H1 (cell line): ENCODE measurements at regions not wholly inside any gene's neighbourhood (a gene's known extent, or its start where the extent isn't known, plus 50 kb on each side); places are given as distances from the start of the nearest gene placed in this dataset.

ENCODE experiments used
- CEBPB ChIP-seq: IDR thresholded peaks from 2 replicates; pipeline ENCODE4 v1.6.1; 2012; ENCODE audit warnings: low read depth, low read length
- JUND ChIP-seq: IDR thresholded peaks from 2 replicates; pipeline ENCODE4 v1.6.1; 2011; ENCODE audit warnings: mild to moderate bottlenecking, improper control_type of control experiment, low read length
- PHF8 ChIP-seq: fragments of 200-600 bp; sonication (generic); conservative IDR thresholded peaks from 2 replicates; pipeline ENCODE4 v1.7.1; 2012; ENCODE audit warnings: low read depth, mild to moderate bottlenecking, inconsistent platforms, low read length, moderate library complexity
- POLR2AphosphoS5 ChIP-seq: IDR thresholded peaks from 2 replicates; pipeline ENCODE4 v1.6.1; 2011; ENCODE audit warnings: low read depth, low read length
- RFX5 ChIP-seq: IDR thresholded peaks from 2 replicates; pipeline ENCODE4 v1.6.1; 2011; ENCODE audit warnings: low read depth, low read length, improper control_type of control experiment, borderline replicate concordance
- RNF2 ChIP-seq: fragments of 200-900, 300-1000 bp; sonication (generic); IDR thresholded peaks from 2 replicates; pipeline ENCODE4 v1.7.1; 2016; ENCODE audit warnings: borderline replicate concordance, low read depth, mild to moderate bottlenecking, antibody characterized with exemption, low read length; ENCODE audit not compliant: poor library complexity, severe bottlenecking; ENCODE audit errors: missing control alignments
- SP4 ChIP-seq: IDR thresholded peaks from 2 replicates; pipeline ENCODE4 v1.6.1; 2012; ENCODE audit warnings: low read length, inconsistent platforms
- TAF1 ChIP-seq: IDR thresholded peaks from 2 replicates; pipeline ENCODE4 v1.6.1; 2011; ENCODE audit warnings: mild to moderate bottlenecking, low read depth, low read length

- TF ChIP-seq PHF8 (no peak), JUND (no peak), RNF2 (no peak), CEBPB (no peak), RFX5 (no peak), SP4 (no peak), TAF1 (no peak), POLR2AphosphoS5 (no peak)
These were observed 70.9 kb upstream of the MGMT start (continued) for GRCh38 chr10:129396021-129396722.
